Ovary (tissue), 7 donors: ENCODE measurements at regions not wholly inside any gene's neighbourhood (a gene's known extent, or its start where the extent isn't known, plus 50 kb on each side); places are given as distances from the start of the nearest gene placed in this dataset.
"Not testable (repeated sequence)": the region's sequence is repeated elsewhere in the genome, so short reads cannot be mapped to it uniquely, and the experiment has no call there.

Experiments
- DNase-seq, 5 donors: peaks; one replicate each; pipeline ENCODE4 v3.0.0-alpha.2; 2019 to 2020
- H3K27ac ChIP-seq, 2 donors: fragments of 200-600 bp; one replicate each; pipeline versions ENCODE4 v1.5.1 to v1.8.0; 2019 to 2022
- H3K27me3 ChIP-seq: fragments of 200-600 bp; one replicate; pipeline ENCODE4 v1.8.0; 2022
- H3K36me3 ChIP-seq: fragments of 200-600 bp; sonication (generic); one replicate; pipeline ENCODE4 v1.5.1; 2019
- H3K4me1 ChIP-seq: one replicate; pipeline ENCODE4 v1.8.1; 2013; ENCODE audit warnings: mild to moderate bottlenecking, moderate library complexity; ENCODE audit not compliant: insufficient read depth
- H3K4me3 ChIP-seq: fragments of 200-600 bp; sonication (generic); one replicate; pipeline ENCODE4 v1.5.1; 2017
- H3K9me3 ChIP-seq, 2 donors: fragments of 200-600 bp in 1 of 2; sonication (generic) in 1 of 2; one replicate each; pipeline versions ENCODE4 v1.5.1 to v1.8.1; 2013 to 2019; ENCODE audit warnings: mild to moderate bottlenecking in 1 of 2, moderate library complexity in 1 of 2
- CTCF ChIP-seq, 3 donors: fragments of 450-650 bp in 2 of 3; fragments of 200-600 bp in 1 of 3; IDR thresholded peaks; one replicate each; pipeline versions ENCODE4 v1.5.1 to v1.8.0; 2016 to 2022; ENCODE audit warnings: antibody characterized with exemption in 3 of 3, mild to moderate bottlenecking in 1 of 3
- EP300 ChIP-seq: sonication (generic); formaldehyde crosslinking; IDR thresholded peaks from one replicate; pipeline ENCODE4 v1.6.1; 2017; ENCODE audit warnings: antibody characterized with exemption
- POLR2A ChIP-seq: fragments of 450-650 bp; IDR thresholded peaks from one replicate; pipeline ENCODE4 v1.6.1; 2017; ENCODE audit warnings: antibody characterized with exemption, mild to moderate bottlenecking, moderate library complexity
- WGBS, 3 donors: extraction: QIAGEN DNeasy Blood & Tissue Kit in 1 of 3; methylation state at CpG; one replicate each; pipeline versions ENCODE4 v1.1.5 to v1.1.7; 2013 to 2017; 5-methylcytosine and 5-hydroxymethylcytosine counted together
- intact Hi-C, 4 donors: fragments of 100-400 bp; cut with DNase I; formaldehyde crosslinking; loops; one replicate each; pipeline versions ENCODE4 v1.11.0 to v1.15.1; 2022 to 2023
- donor health status: DM: no; HTN: no; CAD: no; lungs with moderate emphysema.
- donor health status: DM: no; HTN: no; CAD: no.
- donor health status: Bipolar disorder and iron deficiency.
- donor health status: DM: no; HTN: no; CAD: no.
- donor health status: DM: yes; HTN: yes; CAD: no.

DNA sequence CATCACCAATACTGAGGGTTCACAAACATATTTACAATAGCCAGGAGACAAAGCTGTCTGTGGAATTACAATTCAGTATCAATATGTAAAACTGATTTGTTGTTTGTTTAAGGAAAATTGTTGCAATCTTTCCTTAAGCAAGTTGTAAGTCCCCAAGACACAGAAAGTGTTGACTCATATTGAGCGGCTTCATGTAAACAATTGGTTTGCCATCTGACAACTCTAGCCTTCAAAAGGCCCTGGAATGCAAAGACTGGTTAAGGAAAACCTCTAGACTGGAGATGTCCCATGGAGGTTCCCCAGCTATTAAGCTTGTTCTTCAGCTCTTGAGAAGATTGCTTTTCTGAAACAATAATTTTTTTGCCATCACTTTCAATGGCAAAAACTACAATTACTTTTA is 283.7 kb upstream of the PROK2 start:
- H3K36me3 ChIP-seq: no peaks in the 10 kb centered on the region
- no peak overlapping the region for H3K4me3 ChIP-seq
- H3K27ac ChIP-seq: no peak overlapping the region
- 84 to 100% (median 88%) methylated on average over 1 of the region's 1 CpG for WGBS, 3 donors
- intact Hi-C loops: no loop called here
- H3K27me3 ChIP-seq: no peaks in the 10 kb centered on the region
- DNase-seq: no peak
- H3K4me1 ChIP-seq: no peaks in the 10 kb centered on the region
- TF ChIP-seq POLR2A (no peak), CTCF (IDR thresholded peaks at IDR 0.05) (no peak), EP300 (no peak)
- no peaks in the 10 kb centered on the region for H3K9me3 ChIP-seq

DNA sequence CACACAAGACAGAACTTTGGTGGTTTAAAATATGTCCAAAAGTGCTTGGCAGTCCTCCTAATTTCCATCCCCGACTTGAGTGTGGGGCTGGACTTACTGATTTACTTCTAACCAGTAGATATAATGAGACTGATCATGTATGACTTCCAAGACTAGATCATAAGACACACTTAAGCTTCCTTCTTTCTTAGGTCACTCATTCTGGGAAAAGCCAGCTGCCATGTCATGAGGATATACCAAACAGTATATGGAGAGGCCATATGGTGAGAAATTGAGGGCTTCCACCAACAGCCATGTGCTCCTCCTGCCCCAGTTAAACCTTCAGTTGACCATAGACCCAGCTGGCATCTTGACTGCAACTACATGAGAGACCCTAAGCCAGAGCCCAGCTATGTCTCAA is 282.8 kb upstream of the PROK2 start:
- H3K4me1 ChIP-seq: no peaks in the 10 kb centered on the region
- no peak overlapping the region for H3K4me3 ChIP-seq
- no peak overlapping the region for H3K27ac ChIP-seq
- no peak for DNase-seq
- intact Hi-C loops: no loop called here
- WGBS, 3 donors: 0 to 7% (median 5%) methylated on average over 1 of the region's 1 CpG
- H3K27me3 ChIP-seq: no peaks in the 10 kb centered on the region
- H3K36me3 ChIP-seq: no peaks in the 10 kb centered on the region
- no peaks in the 10 kb centered on the region for H3K9me3 ChIP-seq
- no peak for TF ChIP-seq EP300
- no peak for TF ChIP-seq CTCF (IDR thresholded peaks at IDR 0.05)
- no peak for TF ChIP-seq POLR2A

DNA sequence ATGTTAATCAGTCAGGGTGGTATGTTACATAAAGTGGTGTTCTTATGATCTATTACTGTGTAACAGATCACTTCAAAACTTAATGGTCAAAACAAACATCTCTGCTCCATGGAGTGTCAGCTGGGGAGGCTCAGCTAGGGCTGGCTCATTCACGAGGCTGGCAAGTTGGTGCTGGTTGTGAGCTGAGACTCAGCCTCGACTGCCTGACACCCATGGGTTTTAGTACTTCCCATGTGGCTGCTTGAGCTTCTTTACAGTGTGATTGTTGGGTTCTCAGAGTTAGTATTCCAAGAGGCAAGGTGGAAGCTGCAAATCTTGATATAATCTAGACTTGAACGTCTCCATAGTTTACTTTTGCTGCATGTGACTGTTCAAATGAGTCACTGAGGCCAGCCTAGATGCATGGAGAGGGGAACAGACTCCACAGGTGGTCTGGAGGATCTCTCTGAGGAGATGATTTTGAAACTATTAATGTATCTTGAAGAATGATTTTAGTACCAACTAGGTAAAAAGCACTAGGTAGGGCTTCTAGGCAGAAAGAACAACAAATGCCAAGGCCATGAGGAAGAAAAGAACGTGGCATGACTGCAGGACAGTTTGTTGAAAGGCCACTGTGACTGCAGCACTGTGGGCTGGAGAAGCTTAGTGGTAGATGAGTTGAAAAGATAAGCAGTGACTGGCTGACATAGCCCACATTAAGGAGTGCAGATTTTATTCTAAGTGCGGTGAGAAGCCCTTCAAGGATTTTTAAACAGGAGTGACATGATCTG is 281.1 kb upstream of the PROK2 start:
- Histone ChIP-seq H3K27ac (no peak overlapping the region), H3K27me3 (no peaks in the 10 kb centered on the region), H3K36me3 (no peaks in the 10 kb centered on the region), H3K9me3 (no peaks in the 10 kb centered on the region), H3K4me1 (no peaks in the 10 kb centered on the region), H3K4me3 (no peak overlapping the region)
- DNase-seq: no peak
- TF ChIP-seq CTCF (IDR thresholded peaks at IDR 0.05): no peak
- TF ChIP-seq EP300: no peak
- TF ChIP-seq POLR2A: no peak
- intact Hi-C loops: no loop called here
- WGBS, 3 donors: 76 to 80% (median 79%) methylated on average over 5 of the region's 5 CpGs

DNA sequence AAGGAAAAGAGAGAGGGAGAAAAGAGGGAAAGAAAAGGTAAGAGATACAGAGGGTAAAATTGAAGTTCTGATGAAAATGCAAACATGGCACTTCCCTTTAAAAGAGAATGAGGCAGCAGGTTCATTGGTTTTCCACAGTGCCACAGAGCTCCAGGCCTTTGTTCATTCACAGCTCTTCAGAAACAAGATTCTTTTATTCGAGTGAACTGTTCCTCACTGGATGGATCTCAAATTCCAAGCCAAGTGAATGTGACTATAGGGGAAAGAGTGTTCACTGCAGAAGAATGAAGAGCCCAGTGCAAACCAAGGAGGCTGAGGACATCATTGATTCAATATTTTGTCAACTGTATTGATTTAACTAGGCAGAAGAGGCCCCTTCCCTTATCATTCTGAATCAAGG is 280.3 kb upstream of the PROK2 start:
- H3K27ac ChIP-seq: no peak overlapping the region
- no peak overlapping the region for H3K4me3 ChIP-seq
- TF ChIP-seq POLR2A (no peak), CTCF (IDR thresholded peaks at IDR 0.05) (no peak), EP300 (no peak)

GRCh38 chr3:72064727-72065126 is 279.8 kb upstream of the PROK2 start:
- H3K9me3 ChIP-seq, DNase-seq, H3K27me3 ChIP-seq, H3K4me1 ChIP-seq, intact Hi-C loops, H3K36me3 ChIP-seq, H3K27ac ChIP-seq, H3K4me3 ChIP-seq: not testable (repeated sequence)
- 47 to 48% (median 47%) methylated on average over 2 of the region's 2 CpGs for WGBS, 3 donors

More for the DNA sequence above, 280.3 kb upstream of the PROK2 start:
- Histone ChIP-seq H3K4me1 (no peaks in the 10 kb centered on the region), H3K36me3 (no peaks in the 10 kb centered on the region), H3K9me3 (no peaks in the 10 kb centered on the region), H3K27me3 (no peaks in the 10 kb centered on the region)
- DNase-seq: no peak
- 82 to 91% (median 83%) methylated on average over 1 of the region's 1 CpG for WGBS, 3 donors
- intact Hi-C loops: no loop called here
